ENCODE measurements at regions not wholly inside any gene's neighbourhood (a gene's known extent, or its start where the extent isn't known, plus 50 kb on each side); places are given as distances from the start of the nearest gene placed in this dataset.

DNA sequence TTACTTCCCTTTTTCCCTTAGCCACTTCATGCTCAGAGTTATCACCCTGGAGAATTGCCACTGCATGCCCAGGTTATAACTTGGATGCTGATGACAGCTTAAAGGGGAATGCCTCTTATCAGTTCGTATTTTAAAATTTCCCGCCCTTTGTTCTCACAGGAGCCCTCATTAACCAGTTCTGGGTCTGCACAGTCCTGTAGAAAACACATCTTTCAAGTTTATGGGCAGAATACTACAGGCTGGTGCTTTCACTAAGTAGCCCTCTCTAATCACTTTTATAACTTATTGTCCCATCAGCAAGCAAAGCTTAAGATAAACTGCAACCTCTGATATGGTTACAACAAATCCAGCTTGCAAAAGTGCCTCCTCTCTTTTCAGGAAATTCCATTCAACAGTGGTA is 587.3 kb upstream of the UBE2E2 start:
- no peak overlapping the region for H3K27ac ChIP-seq
- TF ChIP-seq ZFX (IDR thresholded peaks at IDR 0.05; ENCODE audit: borderline replicate concordance): no peak
- TF ChIP-seq, protein P1, sequence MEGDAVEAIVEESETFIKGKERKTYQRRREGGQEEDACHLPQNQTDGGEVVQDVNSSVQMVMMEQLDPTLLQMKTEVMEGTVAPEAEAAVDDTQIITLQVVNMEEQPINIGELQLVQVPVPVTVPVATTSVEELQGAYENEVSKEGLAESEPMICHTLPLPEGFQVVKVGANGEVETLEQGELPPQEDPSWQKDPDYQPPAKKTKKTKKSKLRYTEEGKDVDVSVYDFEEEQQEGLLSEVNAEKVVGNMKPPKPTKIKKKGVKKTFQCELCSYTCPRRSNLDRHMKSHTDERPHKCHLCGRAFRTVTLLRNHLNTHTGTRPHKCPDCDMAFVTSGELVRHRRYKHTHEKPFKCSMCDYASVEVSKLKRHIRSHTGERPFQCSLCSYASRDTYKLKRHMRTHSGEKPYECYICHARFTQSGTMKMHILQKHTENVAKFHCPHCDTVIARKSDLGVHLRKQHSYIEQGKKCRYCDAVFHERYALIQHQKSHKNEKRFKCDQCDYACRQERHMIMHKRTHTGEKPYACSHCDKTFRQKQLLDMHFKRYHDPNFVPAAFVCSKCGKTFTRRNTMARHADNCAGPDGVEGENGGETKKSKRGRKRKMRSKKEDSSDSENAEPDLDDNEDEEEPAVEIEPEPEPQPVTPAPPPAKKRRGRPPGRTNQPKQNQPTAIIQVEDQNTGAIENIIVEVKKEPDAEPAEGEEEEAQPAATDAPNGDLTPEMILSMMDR (IDR thresholded peaks at IDR 0.05): no peak

DNA sequence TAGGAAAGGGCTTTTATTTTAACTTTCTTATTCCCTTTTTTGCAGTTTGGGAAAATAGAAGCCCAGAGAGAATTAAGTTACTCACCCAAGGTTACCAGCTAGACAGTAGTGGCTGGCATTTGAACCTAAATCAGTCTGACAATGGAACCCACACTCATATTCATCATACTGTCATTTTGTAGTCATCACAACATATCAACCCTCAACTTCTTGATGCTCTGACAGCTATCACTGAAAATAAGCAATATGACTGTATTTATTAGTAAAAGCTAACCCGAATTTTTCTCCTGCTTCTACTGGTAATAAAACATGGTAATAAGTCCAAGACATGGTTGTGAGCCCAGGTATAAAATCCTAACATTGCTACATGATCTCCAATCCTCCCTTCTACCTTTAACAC is 585.8 kb upstream of the UBE2E2 start:
- no peak overlapping the region for H3K27ac ChIP-seq
- no peak for TF ChIP-seq ZFX (IDR thresholded peaks at IDR 0.05; ENCODE audit: borderline replicate concordance)
- TF ChIP-seq, protein P1 (IDR thresholded peaks at IDR 0.05): no peak

DNA sequence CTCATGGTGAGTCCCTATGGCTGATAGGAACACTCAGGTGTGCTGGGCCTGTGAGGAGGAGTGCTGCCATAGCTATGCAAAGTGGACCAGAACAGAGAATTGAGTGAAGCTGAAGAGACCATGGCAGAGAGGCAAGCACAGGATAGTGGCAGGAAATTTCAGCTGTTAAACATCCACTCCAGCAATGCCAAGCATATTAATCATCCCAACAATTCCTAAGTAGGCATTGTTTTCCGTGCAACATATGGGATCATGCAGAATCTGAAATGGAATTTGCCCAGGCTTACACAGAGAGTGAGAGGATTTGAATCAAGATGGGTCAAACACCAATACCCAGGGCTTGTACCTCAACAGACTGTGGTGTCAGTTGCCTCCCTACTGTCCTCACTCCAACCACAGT is 582.6 kb upstream of the UBE2E2 start:
- no peak overlapping the region for H3K27ac ChIP-seq
- TF ChIP-seq ZFX (IDR thresholded peaks at IDR 0.05; ENCODE audit: borderline replicate concordance): no peak
- TF ChIP-seq, protein P1 (IDR thresholded peaks at IDR 0.05): no peak

DNA sequence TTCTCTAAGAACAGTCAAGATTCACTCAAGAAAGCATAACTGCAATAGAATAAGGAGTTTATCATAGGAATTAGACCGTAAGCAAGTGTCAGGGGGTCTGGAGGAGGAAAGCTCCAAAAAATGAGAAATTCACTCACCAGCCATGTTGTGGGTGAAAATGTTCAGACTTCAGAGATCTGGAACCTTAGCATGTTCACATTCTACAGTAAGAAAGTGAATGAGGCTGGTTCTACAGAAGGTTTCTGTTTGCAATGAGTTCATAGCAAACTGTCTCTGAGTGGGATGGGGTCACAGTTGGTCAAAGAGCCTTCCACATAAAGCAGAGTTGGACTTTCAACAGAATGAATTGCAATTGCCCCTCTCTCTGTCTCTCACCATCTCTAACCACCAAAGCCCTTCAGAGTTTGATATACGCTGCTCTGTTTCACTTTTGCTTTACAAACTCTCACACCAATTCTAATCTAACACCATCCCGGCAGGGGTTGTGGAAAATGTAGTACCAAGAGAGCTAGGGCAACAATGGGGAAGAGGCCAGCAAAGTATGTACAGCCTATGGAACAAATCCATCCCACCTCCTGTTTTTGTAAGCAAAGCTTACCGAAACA is 581.8 kb upstream of the UBE2E2 start:
- H3K27ac ChIP-seq: no peak overlapping the region
- TF ChIP-seq, protein P1 (IDR thresholded peaks at IDR 0.05): no peak
- no peak for TF ChIP-seq ZFX (IDR thresholded peaks at IDR 0.05; ENCODE audit: borderline replicate concordance)

DNA sequence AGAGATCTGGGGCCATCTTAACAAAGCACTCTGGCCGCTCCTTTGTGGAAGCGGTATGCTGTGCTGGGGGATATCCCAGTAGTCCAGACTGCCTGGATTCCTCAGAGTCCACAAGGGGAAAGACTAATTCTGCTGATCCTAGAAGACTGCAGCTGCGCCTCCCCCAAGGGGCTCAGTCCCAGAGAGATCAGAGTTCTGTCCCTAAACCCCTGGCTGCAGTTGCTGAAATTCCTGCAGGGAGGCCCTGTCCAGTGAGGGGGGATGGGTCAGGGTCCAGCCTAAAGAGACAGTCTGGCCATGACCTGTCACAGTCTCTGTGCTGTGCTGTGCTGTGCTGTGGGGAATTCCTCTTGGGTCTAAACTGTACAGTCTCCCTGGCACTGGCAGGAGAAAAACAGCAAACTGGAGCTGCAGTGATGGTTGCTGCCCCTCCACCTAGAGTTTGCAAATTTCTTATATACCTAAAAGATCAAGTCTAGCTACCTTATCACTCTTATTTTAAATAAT is 575.1 kb upstream of the UBE2E2 start:
- TF ChIP-seq, protein P1 (IDR thresholded peaks at IDR 0.05): no peak
- no peak for TF ChIP-seq ZFX (IDR thresholded peaks at IDR 0.05; ENCODE audit: borderline replicate concordance)
- no peak overlapping the region for H3K27ac ChIP-seq

DNA sequence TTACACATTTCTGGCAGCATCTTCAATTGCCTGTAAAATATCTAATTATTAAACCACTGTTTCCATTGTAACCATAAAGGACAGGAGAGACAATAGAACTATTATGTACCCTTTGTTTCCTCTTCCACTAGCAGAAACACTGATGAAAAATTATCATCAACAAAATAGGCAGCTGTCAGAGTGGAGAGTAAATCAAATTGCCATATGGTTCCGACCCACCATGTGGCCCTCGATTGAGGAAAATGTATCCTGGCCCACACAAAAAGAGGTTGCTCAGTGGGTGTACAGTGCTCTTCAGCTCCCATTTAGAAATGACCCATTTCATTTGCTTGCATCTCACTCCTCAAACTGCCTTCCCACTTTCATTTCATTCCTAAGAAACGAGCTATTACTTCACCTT is 570.6 kb upstream of the UBE2E2 start:
- H3K27ac ChIP-seq: no peak overlapping the region
- TF ChIP-seq ZFX (IDR thresholded peaks at IDR 0.05; ENCODE audit: borderline replicate concordance): no peak
- TF ChIP-seq, protein P1 (IDR thresholded peaks at IDR 0.05): no peak

DNA sequence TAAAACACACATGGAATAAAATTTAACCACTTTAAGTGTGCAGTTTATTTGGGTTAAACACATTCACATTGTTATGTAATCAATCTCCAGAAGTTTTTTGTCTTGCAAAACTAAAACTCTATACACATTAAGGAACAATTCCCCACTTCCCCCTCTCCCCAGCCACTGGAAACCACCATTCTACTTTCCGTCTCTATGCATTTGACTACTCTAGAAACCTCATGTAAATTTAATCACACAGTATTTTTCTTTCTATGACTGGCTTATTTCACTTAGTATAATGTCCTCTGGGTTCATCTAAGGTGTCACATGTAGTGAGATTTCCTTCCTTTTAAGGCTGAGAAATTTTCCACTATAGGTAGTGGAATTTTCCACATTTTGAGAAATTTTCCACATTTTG is 568.7 kb upstream of the UBE2E2 start:
- TF ChIP-seq ZFX (IDR thresholded peaks at IDR 0.05; ENCODE audit: borderline replicate concordance): no peak
- TF ChIP-seq, protein P1 (IDR thresholded peaks at IDR 0.05): no peak
- H3K27ac ChIP-seq: no peak overlapping the region

All from 22Rv1 (cell line).